ENCODE measurements at regions not wholly inside any gene's neighbourhood (a gene's known extent, or its start where the extent isn't known, plus 50 kb on each side); places are given as distances from the start of the nearest gene placed in this dataset.

DNA sequence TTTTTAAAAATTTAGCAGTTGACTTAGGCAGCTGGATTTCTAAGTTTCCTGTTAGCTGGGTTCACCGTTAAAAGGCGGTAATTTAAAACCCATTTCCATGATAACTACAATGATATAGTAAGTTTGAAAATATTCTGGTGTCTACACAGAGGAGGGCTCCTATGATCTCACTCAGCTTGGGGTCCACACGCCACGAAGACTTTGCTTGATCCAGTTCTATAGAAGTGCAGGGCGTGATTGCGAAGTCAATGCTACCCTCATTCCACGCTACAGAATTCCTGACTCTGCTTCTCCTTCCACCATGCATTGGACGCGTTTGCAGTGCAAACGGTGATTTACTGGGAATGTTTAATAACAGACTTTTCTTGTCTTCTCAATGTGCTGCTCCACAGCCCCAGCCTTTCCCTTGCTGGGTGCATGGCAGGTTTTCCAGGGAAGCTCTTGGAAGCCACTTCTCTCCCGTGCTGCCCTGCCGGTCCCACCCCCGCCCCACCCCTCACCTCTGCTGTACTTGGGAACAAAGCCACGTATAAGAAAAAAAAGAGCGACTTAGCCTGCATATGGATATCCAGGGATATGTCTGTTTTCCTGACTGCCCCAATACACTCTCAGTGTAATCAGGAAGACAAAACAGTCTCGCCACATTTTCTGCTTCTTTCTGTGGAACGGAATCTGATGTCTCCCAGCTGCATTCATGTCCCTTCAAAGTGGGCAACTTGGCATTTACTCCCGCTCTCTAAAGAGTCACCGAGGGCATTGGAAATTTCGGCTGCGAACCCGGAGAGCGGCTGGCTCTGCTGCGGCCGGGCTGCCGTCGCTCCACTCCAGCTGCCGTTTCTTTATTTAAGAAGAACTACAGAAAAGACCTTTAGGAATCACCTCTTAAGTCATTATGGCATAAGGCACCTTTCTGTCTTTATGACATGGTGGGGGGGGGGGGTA, 434.4 kb upstream of the MGMT start:
- WGBS, 4 donors, result 84 to 90% (median 86%) methylated on average over 28 of the region's 28 CpGs
- no peak overlapping the region for H3K27ac ChIP-seq
- ATAC-seq, result no peak
- H3K36me3 ChIP-seq, result no peaks in the 10 kb centered on the region
- TF ChIP-seq, protein P1, sequence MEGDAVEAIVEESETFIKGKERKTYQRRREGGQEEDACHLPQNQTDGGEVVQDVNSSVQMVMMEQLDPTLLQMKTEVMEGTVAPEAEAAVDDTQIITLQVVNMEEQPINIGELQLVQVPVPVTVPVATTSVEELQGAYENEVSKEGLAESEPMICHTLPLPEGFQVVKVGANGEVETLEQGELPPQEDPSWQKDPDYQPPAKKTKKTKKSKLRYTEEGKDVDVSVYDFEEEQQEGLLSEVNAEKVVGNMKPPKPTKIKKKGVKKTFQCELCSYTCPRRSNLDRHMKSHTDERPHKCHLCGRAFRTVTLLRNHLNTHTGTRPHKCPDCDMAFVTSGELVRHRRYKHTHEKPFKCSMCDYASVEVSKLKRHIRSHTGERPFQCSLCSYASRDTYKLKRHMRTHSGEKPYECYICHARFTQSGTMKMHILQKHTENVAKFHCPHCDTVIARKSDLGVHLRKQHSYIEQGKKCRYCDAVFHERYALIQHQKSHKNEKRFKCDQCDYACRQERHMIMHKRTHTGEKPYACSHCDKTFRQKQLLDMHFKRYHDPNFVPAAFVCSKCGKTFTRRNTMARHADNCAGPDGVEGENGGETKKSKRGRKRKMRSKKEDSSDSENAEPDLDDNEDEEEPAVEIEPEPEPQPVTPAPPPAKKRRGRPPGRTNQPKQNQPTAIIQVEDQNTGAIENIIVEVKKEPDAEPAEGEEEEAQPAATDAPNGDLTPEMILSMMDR (IDR thresholded peaks at IDR 0.05), result no peak
- no peak for TF ChIP-seq POLR2A (IDR thresholded peaks at IDR 0.05)
- peaks cover 0 to 31% (median 6%) of the 10 kb centered on the region in 9 donors for H3K27me3 ChIP-seq
- intact Hi-C loops (cut with DNase I), result loop anchor here (2.0 to 10.0 kb wide), 14 partner anchors 292 to 1095 kb away; partner anchors contain the start of genes C10orf143 (in 1 of the 10) and MGMT (in 1 of the 10)
- H3K4me3 ChIP-seq, result no peak overlapping the region
- H3K4me1 ChIP-seq, result peaks cover 0 to 16% (median 2%) of the 10 kb centered on the region in 12 donors
- DNase-seq, result no peak
- no peaks in the 10 kb centered on the region for H3K9me3 ChIP-seq

DNA sequence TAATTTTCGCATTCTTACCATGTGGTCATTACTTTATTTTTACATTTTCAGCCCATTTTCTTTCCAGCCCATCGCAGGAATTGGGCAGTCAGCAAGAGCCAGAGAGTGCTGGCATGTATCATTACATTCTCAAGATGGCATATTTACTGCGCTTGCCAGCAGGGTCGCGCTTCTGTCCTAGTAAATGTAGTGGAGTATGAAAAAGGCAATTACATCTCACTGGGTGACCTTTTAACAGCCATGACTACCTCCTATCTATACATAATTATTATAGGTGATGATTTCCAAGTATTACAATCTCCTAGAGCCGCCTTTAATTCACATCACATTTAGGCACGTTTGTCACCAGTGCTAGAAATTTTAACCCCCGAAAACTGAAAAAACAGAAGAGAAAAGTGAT, 433.7 kb upstream of the MGMT start:
- no peak for TF ChIP-seq POLR2A (IDR thresholded peaks at IDR 0.05)
- TF ChIP-seq, protein P1 (IDR thresholded peaks at IDR 0.05), result no peak
- ATAC-seq (no peak), DNase-seq (no peak)
- Histone ChIP-seq H3K27me3 (peaks cover 0 to 29% (median 5%) of the 10 kb centered on the region in 9 donors), H3K9me3 (no peaks in the 10 kb centered on the region), H3K4me3 (no peak overlapping the region), H3K27ac (no peak overlapping the region), H3K4me1 (peaks cover 0 to 18% (median 2%) of the 10 kb centered on the region in 12 donors), H3K36me3 (no peaks in the 10 kb centered on the region)
- intact Hi-C loops (cut with DNase I), result loop anchor here (2.0 to 10.0 kb wide), 14 partner anchors 291 to 1094 kb away; partner anchors contain the start of genes C10orf143 (in 1 of the 10) and MGMT (in 1 of the 10)
- 83 to 88% (median 88%) methylated on average over 8 of the region's 8 CpGs for WGBS, 4 donors

DNA sequence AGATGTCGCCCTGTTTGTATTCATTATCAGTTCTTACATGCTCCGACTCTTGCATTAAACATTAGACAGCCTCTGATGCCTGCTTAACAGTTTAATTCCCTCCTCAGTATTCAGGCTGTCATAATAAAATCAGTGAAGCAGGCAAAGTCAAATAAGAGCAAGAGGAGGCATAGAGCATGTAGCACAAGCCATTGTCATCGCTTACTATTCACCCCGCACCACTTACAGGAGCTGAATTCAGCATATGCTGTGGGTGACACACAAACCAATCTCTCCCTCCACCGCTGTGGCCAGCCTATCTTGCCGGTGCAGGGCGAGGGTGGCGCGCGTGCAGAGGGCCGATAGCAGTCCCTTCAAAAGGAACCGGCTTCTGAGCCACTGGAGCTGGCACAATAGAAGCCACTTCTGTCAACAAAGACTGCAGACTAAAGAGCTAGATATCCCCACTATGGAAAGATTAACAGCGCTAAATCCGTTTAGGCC, 433.2 kb upstream of the MGMT start:
- Histone ChIP-seq H3K27ac (no peak overlapping the region), H3K27me3 (peaks cover 0 to 24% (median 5%) of the 10 kb centered on the region in 9 donors), H3K4me3 (no peak overlapping the region), H3K36me3 (no peaks in the 10 kb centered on the region), H3K4me1 (peaks cover 0 to 19% (median 4%) of the 10 kb centered on the region in 12 donors), H3K9me3 (no peaks in the 10 kb centered on the region)
- TF ChIP-seq, protein P1 (IDR thresholded peaks at IDR 0.05), result no peak
- no peak for TF ChIP-seq POLR2A (IDR thresholded peaks at IDR 0.05)
- 51 to 70% (median 68%) methylated on average over 14 of the region's 14 CpGs for WGBS, 4 donors
- no peak for DNase-seq
- intact Hi-C loops (cut with DNase I), result loop anchor here (2.0 to 10.0 kb wide), 14 partner anchors 291 to 1093 kb away; partner anchors contain the start of genes C10orf143 (in 1 of the 10) and MGMT (in 1 of the 10)
- ATAC-seq, result no peak
